ENCODE measurements at regions not wholly inside any gene's neighbourhood (a gene's known extent, or its start where the extent isn't known, plus 50 kb on each side); places are given as distances from the start of the nearest gene placed in this dataset.

- no peak overlapping the region for H3K27ac ChIP-seq
- intact Hi-C loops (cut with DNase I; ENCODE audit: low total_unique reads): no loop called here
- H3K4me1 ChIP-seq: no peaks in the 10 kb centered on the region
- H3K9me3 ChIP-seq: peaks cover 0 to 10% (median 4%) of the 10 kb centered on the region in 4 donors
- H3K27me3 ChIP-seq: no peaks in the 10 kb centered on the region
- H3K4me3 ChIP-seq: no peak overlapping the region
- DNase-seq: no peak
- H3K36me3 ChIP-seq: no peaks in the 10 kb centered on the region
- 73 to 83% (median 76%) methylated on average over 10 of the region's 10 CpGs for WGBS, 5 donors
- TF ChIP-seq POLR2A (IDR thresholded peaks at IDR 0.05) (no peak), POLR2AphosphoS5 (IDR thresholded peaks at IDR 0.05) (no peak), EP300 (IDR thresholded peaks at IDR 0.05) (no peak)
- TF ChIP-seq, protein P1, sequence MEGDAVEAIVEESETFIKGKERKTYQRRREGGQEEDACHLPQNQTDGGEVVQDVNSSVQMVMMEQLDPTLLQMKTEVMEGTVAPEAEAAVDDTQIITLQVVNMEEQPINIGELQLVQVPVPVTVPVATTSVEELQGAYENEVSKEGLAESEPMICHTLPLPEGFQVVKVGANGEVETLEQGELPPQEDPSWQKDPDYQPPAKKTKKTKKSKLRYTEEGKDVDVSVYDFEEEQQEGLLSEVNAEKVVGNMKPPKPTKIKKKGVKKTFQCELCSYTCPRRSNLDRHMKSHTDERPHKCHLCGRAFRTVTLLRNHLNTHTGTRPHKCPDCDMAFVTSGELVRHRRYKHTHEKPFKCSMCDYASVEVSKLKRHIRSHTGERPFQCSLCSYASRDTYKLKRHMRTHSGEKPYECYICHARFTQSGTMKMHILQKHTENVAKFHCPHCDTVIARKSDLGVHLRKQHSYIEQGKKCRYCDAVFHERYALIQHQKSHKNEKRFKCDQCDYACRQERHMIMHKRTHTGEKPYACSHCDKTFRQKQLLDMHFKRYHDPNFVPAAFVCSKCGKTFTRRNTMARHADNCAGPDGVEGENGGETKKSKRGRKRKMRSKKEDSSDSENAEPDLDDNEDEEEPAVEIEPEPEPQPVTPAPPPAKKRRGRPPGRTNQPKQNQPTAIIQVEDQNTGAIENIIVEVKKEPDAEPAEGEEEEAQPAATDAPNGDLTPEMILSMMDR (IDR thresholded peaks at IDR 0.05): no peak
Measured at GRCh38 chr10:33106767-33107166, 148.7 kb upstream of the ITGB1 start.

DNA sequence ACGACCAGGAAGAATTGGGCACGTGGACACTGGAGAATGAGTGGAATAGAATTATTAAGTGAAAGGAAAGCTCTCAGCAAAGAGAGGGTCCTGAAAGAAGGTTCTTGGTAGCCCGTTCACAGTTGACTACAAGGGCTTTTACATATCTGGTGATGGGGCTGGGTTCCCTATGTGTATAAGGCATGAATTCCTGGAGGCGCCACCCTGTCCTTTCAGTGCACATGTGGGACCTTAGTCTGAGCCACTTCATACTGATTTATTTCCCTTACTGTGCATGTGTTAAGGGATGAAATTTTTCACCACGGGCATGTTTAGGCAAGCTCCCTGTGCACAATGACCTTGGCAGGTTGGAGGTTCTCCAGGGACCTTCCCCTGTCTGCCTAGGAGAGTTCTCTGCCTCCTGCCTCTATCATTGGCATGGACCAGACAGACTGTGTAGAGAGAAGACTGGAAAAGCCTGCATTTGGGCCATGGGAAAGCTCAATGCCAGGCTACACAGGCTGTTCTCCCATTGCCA lies 145.9 kb upstream of the ITGB1 start:
- no peak for TF ChIP-seq EP300 (IDR thresholded peaks at IDR 0.05)
- TF ChIP-seq, protein P1 (IDR thresholded peaks at IDR 0.05): no peak
- no peak for TF ChIP-seq POLR2A (IDR thresholded peaks at IDR 0.05)
- TF ChIP-seq POLR2AphosphoS5 (IDR thresholded peaks at IDR 0.05): no peak
- Histone ChIP-seq H3K4me1 (no peaks in the 10 kb centered on the region), H3K9me3 (peaks cover 0 to 10% (median 4%) of the 10 kb centered on the region in 4 donors), H3K4me3 (no peak overlapping the region), H3K27ac (no peak overlapping the region), H3K36me3 (no peaks in the 10 kb centered on the region), H3K27me3 (no peaks in the 10 kb centered on the region)
- DNase-seq: no peak
- WGBS, 5 donors: 77 to 87% (median 87%) methylated on average over 5 of the region's 5 CpGs
- intact Hi-C loops (cut with DNase I; ENCODE audit: low total_unique reads): no loop called here

GRCh38 chr10:33102071-33102470 lies 144.0 kb upstream of the ITGB1 start:
- no peak for DNase-seq
- Histone ChIP-seq H3K36me3 (no peaks in the 10 kb centered on the region), H3K4me1 (no peaks in the 10 kb centered on the region), H3K27ac (no peak overlapping the region), H3K27me3 (no peaks in the 10 kb centered on the region), H3K4me3 (no peak overlapping the region), H3K9me3 (peaks cover 0 to 10% (median 4%) of the 10 kb centered on the region in 4 donors)
- intact Hi-C loops (cut with DNase I; ENCODE audit: low total_unique reads): no loop called here
- 75 to 79% (median 79%) methylated on average over 5 of the region's 5 CpGs for WGBS, 5 donors
- TF ChIP-seq EP300 (IDR thresholded peaks at IDR 0.05) (no peak), POLR2AphosphoS5 (IDR thresholded peaks at IDR 0.05) (no peak), POLR2A (IDR thresholded peaks at IDR 0.05) (no peak)
- TF ChIP-seq, protein P1 (IDR thresholded peaks at IDR 0.05): no peak

GRCh38 chr10:33101392-33101787 lies 143.4 kb upstream of the ITGB1 start:
- no peaks in the 10 kb centered on the region for H3K4me1 ChIP-seq
- no peak for TF ChIP-seq POLR2A (IDR thresholded peaks at IDR 0.05)
- TF ChIP-seq POLR2AphosphoS5 (IDR thresholded peaks at IDR 0.05): no peak
- no peak for TF ChIP-seq EP300 (IDR thresholded peaks at IDR 0.05)
- TF ChIP-seq, protein P1 (IDR thresholded peaks at IDR 0.05): no peak
- intact Hi-C loops (cut with DNase I; ENCODE audit: low total_unique reads): no loop called here
- WGBS, 5 donors: 51 to 79% (median 73%) methylated on average over 3 of the region's 3 CpGs
- no peaks in the 10 kb centered on the region for H3K27me3 ChIP-seq
- H3K9me3 ChIP-seq: peaks cover 0 to 10% (median 4%) of the 10 kb centered on the region in 4 donors
- H3K4me3 ChIP-seq: no peak overlapping the region
- DNase-seq: no peak
- H3K36me3 ChIP-seq: no peaks in the 10 kb centered on the region
- H3K27ac ChIP-seq: no peak overlapping the region
